SHP77 treated with DMSO at 0.1 percent for 48 hours (cell line): ENCODE measurements at regions not wholly inside any gene's neighbourhood (a gene's known extent, or its start where the extent isn't known, plus 50 kb on each side); places are given as distances from the start of the nearest gene placed in this dataset.

ENCODE experiments used
- DNase-seq: peaks from one replicate; lab custom pipeline; 2025; lab: John Stamatoyannopoulos, UW

DNA sequence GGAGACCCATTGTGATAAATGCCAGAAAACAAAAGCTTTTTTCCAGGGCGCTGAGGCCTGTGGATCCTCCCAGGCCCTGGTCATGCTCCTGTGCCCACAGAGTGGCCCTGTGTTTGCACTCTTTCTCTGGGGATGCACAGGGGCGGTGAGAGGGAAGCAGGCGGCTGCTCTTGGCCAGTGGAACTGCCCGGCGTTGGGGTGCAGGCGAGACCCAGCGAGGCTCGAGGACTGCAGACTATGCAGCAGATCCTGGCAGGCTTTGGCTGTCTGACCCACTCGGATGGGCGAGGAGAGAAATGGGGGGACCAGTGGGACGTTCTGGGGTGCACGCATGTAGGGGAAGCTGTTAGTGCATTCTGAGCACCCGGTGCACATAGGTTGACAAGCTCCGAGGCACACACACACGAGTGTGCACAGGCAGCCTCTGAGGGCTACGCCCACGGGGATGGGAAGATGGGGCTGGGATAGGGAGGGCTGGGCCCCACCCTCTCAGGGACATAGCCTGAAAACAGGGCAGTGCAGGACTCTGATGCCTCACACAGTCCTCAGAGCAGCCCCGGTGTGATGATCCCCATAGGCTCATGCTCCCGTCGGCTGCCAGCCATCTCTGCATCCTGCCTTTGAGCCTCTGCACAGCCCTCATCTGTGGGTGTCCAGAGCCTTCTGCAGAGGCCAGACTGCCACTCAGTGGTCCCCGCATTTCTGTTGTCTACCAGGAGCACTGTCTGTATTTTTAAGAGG, 1233.5 kb downstream of the BRD1 start:
- no peak for DNase-seq

- no peak for DNase-seq
Measured at GRCh38 chr22:48593551-48593950, 1234.1 kb downstream of the BRD1 start.

- no peak for DNase-seq
Measured at GRCh38 chr22:48592931-48593330, 1234.7 kb downstream of the BRD1 start.

DNA sequence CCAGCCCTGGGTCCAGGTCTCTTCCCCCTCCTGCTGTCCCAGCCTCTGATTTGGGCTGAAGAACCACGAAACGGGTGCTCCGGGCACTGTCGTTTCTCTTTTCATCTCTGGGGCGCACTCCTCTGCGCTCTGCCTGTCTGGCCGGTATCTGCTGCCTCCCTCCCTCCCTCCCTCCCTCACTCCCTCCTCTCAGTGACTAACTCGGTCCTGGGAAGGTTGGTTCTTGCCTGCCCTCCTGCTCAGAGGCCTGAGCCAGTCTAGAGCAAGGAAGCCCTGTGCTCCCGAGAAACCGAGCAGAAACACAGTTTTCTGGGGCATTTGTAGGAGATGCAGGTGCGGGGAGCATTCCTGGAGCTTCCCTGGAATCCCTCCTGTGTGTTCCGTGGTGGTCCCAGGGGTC, 1235.2 kb downstream of the BRD1 start:
- no peak for DNase-seq

DNA sequence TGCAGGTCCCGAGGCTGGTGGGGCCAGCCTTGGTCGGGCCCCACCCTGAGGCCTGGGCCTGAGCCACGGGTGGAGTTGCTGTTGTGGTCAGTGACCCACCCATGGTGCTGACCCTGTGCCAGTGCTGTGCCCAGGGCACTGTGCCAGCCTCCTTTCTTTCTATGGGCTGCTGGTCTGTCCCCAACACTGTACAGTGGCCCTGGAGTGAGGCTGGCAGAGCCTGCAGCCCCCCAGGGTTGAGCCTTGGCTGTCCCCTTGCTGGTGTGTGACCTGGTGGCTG, 1235.7 kb downstream of the BRD1 start:
- DNase-seq, result no peak

GRCh38 chr22:48591286-48592065, 1236.2 kb downstream of the BRD1 start:
- no peak for DNase-seq

GRCh38 chr22:48589901-48590300, 1237.8 kb downstream of the BRD1 start:
- DNase-seq, result no peak

- no peak for DNase-seq
Measured at GRCh38 chr22:48588878-48589450, 1238.7 kb downstream of the BRD1 start.

- DNase-seq, result no peak
Measured at GRCh38 chr22:48588151-48588877, 1239.4 kb downstream of the BRD1 start.

DNA sequence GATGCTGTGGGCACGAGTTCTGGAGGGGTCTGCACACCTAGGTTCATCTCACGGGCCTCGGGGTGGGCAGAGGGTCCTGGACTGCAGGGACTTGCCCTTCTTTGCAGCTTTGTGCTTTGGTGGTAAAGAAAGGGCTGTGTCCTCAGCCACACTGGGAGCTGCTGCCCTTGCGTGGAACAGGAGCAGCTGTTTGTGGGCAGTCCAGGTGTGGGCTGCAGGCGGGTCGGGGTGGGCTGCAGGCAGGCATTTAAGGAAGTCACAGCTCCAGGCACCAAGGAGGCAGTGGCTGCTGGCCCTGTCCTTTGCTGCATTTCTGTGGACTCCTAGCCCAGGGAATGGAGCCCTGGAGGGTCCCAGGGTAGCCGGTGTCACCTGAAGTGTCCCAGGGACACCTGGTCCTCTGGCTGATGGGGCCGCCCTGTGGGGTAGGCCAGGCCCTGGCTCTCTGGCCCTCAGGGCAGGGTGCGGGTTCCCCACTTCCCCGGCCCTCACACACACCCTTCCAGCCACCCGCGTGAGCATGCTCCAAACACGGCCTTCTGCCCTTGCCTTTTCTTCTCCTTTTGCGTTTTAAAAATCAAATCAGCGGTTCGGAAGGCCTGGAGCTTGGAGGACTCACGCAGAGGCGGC, 1240.3 kb downstream of the BRD1 start:
- no peak for DNase-seq

GRCh38 chr22:48586799-48587185, 1240.9 kb downstream of the BRD1 start:
- no peak for DNase-seq

DNA sequence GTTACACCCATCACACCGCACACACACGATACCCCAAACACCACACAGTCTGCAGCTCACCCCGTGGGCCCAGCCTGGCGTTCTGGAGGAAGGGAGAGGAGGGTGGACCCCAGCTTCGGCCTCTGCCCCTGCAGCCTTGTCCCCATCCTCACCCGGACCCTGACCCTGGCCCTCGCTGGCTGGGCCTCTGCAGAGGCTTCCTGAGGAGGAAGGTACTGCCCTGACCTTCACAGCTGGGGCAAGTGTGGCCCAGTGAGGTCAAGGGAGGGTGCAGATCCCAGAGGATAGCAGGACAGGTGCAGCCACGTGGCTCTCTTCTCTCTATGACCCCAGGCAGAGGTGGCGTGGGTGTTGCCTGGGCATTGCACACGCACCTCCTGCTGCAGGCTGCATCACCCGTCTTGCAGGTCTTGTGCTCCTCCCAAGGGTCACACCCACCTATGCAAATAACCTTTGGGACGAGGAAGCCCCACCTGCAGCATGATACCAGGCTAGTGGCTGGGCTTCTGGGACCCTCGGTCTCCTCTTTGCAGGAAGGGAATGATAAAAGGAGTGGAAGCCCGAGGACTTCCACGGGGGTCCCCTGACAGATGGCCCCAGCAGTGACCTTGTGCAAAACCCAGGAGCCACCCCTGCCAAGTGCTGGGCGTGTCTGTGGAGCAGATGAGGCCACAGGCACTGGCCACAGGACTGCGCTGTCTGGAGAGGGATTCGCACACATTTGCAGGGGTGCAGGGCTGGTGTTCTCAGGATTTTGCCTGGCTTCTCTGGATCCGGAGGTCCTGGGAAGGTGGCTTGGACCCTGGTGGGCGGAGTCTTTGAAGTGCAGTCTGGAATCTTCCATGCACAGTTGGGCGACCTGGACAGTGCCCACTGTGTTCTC, 1241.5 kb downstream of the BRD1 start:
- no peak for DNase-seq

- no peak for DNase-seq
Measured at GRCh38 chr22:48584170-48584569, 1243.5 kb downstream of the BRD1 start.

GRCh38 chr22:48581796-48582469, 1245.7 kb downstream of the BRD1 start:
- no peak for DNase-seq

DNA sequence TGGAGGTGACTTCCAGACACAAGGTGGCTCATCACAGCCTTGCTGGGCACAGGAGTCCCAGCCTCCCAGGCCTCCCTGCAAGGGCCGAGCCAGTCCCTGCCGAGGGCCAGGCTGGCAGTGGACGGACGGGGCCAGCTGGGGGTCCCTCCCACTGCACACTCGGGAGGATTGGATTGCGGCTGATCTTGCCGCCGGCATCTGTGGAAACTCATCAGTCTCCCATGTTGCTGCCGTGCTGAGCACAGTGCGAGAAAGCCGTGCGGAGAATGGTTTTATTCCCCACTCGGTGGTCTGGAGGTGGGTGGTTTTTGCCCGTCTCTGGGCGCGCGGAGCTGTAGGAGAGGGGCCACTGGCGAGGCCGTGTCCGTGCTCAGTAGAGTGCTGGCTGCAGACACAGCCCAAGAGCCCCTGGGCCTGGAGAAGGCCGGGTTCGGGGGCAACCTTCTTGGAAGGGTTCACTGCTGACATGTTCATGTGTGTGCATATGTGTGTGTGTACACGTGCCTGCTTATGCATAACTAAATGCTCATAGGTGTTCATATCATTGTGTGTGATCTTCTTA, 1246.4 kb downstream of the BRD1 start:
- DNase-seq, result no peak

GRCh38 chr22:48580481-48580970, 1247.1 kb downstream of the BRD1 start:
- DNase-seq, result no peak

GRCh38 chr22:48579928-48580309, 1247.8 kb downstream of the BRD1 start:
- DNase-seq, result no peak

DNA sequence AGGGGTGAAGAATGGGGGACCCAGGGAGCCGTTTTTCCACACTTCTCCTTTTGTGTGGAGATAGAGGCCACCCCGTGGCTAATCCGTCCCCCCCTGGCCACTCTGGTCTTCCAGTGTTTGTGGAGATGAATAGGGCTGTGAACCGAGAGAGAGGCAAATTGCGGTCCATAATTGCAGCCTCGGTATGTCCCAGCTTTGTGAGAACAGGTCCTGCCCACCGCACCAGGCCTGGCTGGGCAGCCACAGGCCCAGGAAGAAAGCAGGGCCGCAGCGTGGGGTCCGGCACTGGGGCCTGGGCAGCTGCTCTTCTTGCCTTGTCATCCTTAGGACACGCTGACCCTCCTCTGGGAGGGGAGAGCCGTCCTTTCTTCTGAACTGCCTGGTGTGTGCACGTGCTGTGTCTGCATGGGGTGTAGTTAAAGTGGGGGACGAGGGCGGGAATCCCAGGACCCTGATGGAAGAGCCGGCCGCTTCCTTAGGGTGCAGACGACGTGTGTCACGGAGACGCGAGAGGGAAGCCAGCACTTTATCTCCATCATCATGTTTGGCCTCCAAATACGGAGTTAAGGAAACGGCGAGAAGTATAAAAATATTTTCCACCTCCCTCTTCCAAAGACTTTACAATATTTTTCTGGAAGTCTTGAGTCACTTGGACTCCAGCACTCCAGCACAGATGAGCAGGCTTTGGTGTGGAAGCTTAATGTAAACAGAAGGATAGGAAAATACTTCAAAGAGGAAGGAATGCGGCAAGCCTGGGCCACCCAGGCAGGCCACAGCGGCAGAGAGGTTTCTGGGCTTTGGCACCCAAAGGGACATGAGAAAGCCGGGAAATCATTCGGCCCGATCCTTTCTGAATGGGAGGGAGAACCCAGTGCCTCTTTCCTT, 1248.4 kb downstream of the BRD1 start:
- DNase-seq, result no peak
